LNCAP (cell line): ENCODE measurements at regions not wholly inside any gene's neighbourhood (a gene's known extent, or its start where the extent isn't known, plus 50 kb on each side); places are given as distances from the start of the nearest gene placed in this dataset.

Experiments
- CTCF ChIP-seq: fragments of 450-650 bp; IDR thresholded peaks from 2 replicates; pipeline ENCODE4 v1.5.1; 2017; ENCODE audit warnings: mild to moderate bottlenecking

- TF ChIP-seq CTCF: no peak
Measured at GRCh38 chr4:83923341-83923740, 387.4 kb downstream of the GPAT3 start.

DNA sequence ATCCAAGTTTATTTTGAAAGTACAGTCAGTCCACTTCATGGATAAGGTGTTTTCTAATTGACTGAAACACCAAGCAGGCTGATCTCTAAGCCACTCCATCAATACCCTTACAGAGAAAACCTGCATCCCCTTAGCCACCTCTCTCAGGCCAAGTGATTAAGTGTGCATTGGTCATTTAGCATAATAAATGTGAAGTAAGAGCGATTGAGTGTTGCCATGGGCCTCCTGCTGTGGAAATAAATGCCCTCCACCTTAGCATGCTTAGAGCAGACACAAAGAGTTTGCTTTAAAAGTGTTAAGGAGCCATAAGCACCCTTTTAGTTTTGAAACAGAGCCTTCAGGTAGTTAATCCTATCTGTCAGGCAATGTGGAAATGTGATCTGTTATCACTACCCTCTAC lies 386.5 kb downstream of the GPAT3 start:
- TF ChIP-seq CTCF: no peak

DNA sequence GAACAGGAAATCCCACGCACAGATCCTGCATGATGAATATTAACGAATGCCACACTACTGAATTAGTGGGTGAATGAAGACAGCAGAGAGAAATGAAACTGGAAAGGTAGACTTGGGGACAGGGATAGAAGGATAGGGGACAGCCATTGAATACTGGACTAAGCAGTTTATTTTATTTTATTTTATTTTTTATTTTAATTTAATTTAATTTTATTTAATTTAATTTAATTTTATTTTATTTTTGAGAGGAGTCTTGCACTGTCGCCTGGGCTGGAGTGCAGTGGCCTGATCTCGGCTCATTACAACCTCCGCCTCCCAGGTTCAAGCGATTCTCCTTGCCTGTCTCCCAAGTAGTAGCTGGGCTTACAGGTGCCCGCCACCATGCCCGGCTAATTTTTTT lies 385.2 kb downstream of the GPAT3 start:
- TF ChIP-seq CTCF: no peak

DNA sequence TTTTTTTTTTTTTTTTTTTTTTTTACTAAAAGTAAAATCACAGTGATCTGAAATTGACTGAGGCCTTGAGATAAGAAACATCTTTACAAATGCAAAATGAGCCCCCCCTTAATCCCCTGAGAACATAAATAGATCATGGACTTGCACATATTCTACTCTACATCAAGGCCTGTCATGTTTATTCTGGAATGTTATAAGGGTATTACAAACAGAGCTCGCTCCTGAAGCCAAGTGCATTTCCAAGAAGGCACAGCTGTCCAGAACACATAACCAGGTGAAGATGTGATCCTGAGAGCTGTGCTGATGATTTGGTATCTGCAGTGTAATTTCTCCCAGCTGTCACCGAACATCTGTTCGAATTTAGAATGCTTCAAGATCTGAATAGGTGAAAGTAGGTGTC lies 384.5 kb downstream of the GPAT3 start:
- TF ChIP-seq CTCF: no peak

- TF ChIP-seq CTCF: no peak
Measured at GRCh38 chr4:83917572-83917971, 381.7 kb downstream of the GPAT3 start.

GRCh38 chr4:83910693-83911092 lies 374.8 kb downstream of the GPAT3 start:
- no peak for TF ChIP-seq CTCF

- no peak for TF ChIP-seq CTCF
Measured at GRCh38 chr4:83906561-83906960, 370.7 kb downstream of the GPAT3 start.

DNA sequence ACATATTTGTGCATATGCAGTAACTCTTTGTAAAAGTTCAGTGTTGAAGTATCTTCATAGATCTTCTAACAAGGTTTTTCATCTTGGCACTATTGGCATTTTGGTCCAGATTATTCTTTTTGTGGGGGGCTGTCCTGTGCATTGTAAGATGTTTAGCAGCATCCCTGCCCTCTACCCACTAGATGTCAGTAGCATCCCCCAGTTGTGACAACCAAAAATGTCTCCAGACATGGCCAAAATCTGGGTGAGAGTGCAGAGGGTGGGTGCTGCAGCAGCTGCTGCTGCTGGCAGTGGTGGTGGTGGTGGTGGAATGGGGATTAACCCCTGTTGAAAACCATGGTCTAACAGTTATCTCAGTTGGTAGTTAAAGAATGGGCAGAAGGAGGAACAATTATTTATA lies 370.0 kb downstream of the GPAT3 start:
- peak; percentile 27; the same call in 1 of the 2 replicates for TF ChIP-seq CTCF
